NT2/D1 (cell line): ENCODE measurements at regions not wholly inside any gene's neighbourhood (a gene's known extent, or its start where the extent isn't known, plus 50 kb on each side); places are given as distances from the start of the nearest gene placed in this dataset.

ENCODE experiments used
- DNase-seq: peaks from one replicate; pipeline ENCODE4 v3.0.0-alpha.2; 2011; ENCODE audit warnings: low read depth, low spot score
- H3K27me3 ChIP-seq: 2 replicates; pipeline ENCODE4 v1.6.0; 2011; ENCODE audit warnings: mild to moderate bottlenecking; ENCODE audit not compliant: insufficient read length, insufficient read depth
- H3K36me3 ChIP-seq: 2 replicates; pipeline ENCODE4 v1.6.1; 2011; ENCODE audit warnings: mild to moderate bottlenecking, low read length, mixed read lengths; ENCODE audit not compliant: insufficient read depth, insufficient read length
- H3K4me1 ChIP-seq: 2 replicates; pipeline ENCODE4 v1.5.1; 2011; ENCODE audit not compliant: insufficient read depth, insufficient read length
- H3K4me3 ChIP-seq: 2 replicates; pipeline ENCODE4 v1.5.1; 2011; ENCODE audit warnings: low read depth; ENCODE audit not compliant: insufficient read length
- H3K9ac ChIP-seq: 2 replicates; pipeline ENCODE4 v1.6.0; 2011; ENCODE audit warnings: low read depth; ENCODE audit not compliant: insufficient read length
- H3K9me3 ChIP-seq: 2 replicates; pipeline ENCODE4 v1.5.1; 2011; ENCODE audit warnings: mild to moderate bottlenecking, low read length; ENCODE audit not compliant: insufficient read depth
- SUZ12 ChIP-seq: IDR thresholded peaks from 2 replicates; pipeline ENCODE4 v1.6.1; 2011; ENCODE audit not compliant: insufficient read length, insufficient read depth; ENCODE audit errors: extremely low read depth
- YY1 ChIP-seq: IDR thresholded peaks from 2 replicates; pipeline ENCODE4 v1.6.1; 2011; ENCODE audit not compliant: insufficient read length, insufficient read depth
- ZNF274 ChIP-seq: IDR thresholded peaks from 2 replicates; pipeline ENCODE4 v1.6.1; 2011; ENCODE audit warnings: mild to moderate bottlenecking, low read depth, low read length

DNA sequence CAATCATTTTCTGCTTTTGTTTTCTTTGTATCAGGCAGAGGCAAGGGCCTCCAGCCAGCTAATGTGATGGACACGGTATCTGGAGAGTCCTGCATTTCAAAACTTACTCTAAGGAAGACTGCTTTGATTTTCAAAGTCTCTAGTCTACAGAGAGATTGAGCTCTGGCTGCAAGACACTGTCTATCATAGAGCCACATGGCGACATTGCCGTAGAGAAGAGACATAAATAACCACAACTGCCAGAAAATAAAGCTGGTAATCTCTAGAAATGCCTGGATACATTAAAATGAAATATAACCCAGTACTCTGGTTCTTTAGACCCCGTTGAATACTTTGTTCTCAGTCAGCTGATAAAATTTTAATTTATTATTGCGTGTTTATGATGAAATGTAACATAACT is 90.8 kb downstream of the OTUD1 start:
- H3K4me1 ChIP-seq = no peaks in the 10 kb centered on the region
- no peak overlapping the region for H3K4me3 ChIP-seq
- H3K27me3 ChIP-seq = no peaks in the 10 kb centered on the region
- H3K9me3 ChIP-seq = no peaks in the 10 kb centered on the region
- H3K9ac ChIP-seq = no peak overlapping the region
- TF ChIP-seq SUZ12 = no peak
- TF ChIP-seq ZNF274 = no peak
- no peak for TF ChIP-seq YY1
- no peak for DNase-seq
- H3K36me3 ChIP-seq = no peaks in the 10 kb centered on the region

DNA sequence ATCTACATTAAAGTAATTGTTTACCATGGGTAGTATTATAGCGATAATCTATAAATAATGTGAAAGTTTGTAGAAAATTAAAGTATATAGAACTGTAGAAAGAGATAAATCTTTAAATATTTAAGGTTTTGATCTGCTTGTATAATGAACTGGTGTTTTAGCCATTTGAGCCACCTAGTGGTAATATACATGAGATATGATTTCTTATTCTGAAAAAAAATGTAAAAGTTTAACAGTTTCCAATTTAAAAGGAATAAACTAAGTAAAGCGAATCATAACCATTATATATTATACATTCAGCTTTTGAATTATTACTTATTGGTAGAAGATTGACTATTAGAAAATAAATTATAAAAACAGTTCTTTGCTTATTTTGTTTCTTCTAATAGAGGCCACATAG is 91.2 kb downstream of the OTUD1 start:
- Histone ChIP-seq H3K4me1 (no peaks in the 10 kb centered on the region), H3K9ac (no peak overlapping the region), H3K4me3 (no peak overlapping the region), H3K36me3 (no peaks in the 10 kb centered on the region), H3K9me3 (no peaks in the 10 kb centered on the region), H3K27me3 (no peaks in the 10 kb centered on the region)
- DNase-seq = no peak
- no peak for TF ChIP-seq ZNF274

GRCh38 chr10:23533212-23533611 is 94.3 kb downstream of the OTUD1 start:
- Histone ChIP-seq H3K9me3 (no peaks in the 10 kb centered on the region), H3K9ac (no peak overlapping the region), H3K27me3 (no peaks in the 10 kb centered on the region), H3K36me3 (no peaks in the 10 kb centered on the region), H3K4me1 (no peaks in the 10 kb centered on the region), H3K4me3 (no peak overlapping the region)
- TF ChIP-seq YY1 = no peak
- TF ChIP-seq SUZ12 = no peak
- TF ChIP-seq ZNF274 = no peak
- no peak for DNase-seq

- Histone ChIP-seq H3K36me3 (no peaks in the 10 kb centered on the region), H3K4me3 (no peak overlapping the region), H3K4me1 (no peaks in the 10 kb centered on the region), H3K9ac (no peak overlapping the region), H3K27me3 (no peaks in the 10 kb centered on the region), H3K9me3 (no peaks in the 10 kb centered on the region)
- DNase-seq = no peak
- TF ChIP-seq YY1 (no peak), SUZ12 (no peak), ZNF274 (no peak)
These were observed 95.5 kb downstream of the OTUD1 start for GRCh38 chr10:23534326-23534725.

DNA sequence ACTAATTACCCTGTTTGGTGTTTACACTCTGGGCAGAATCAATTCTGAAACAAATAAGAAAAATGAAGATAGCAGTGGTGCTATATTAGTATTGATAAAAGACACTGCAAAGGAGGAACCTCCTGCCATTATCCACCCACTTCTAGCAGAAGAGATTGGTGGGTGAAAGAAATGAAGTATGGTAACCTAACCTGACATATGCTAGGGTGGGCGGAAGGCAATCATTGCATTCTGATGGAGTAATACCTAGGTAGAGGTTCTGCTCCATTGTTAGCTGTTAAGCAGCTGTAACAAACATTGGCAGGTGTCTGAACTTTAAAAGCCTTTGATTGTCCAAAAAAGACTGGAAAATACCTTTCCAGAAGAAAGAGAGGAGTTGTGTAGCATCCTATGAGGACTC is 95.9 kb downstream of the OTUD1 start:
- Histone ChIP-seq H3K9ac (no peak overlapping the region), H3K4me1 (no peaks in the 10 kb centered on the region), H3K36me3 (no peaks in the 10 kb centered on the region), H3K4me3 (no peak overlapping the region), H3K9me3 (no peaks in the 10 kb centered on the region), H3K27me3 (no peaks in the 10 kb centered on the region)
- TF ChIP-seq YY1 (no peak), ZNF274 (no peak), SUZ12 (no peak)
- DNase-seq = no peak

DNA sequence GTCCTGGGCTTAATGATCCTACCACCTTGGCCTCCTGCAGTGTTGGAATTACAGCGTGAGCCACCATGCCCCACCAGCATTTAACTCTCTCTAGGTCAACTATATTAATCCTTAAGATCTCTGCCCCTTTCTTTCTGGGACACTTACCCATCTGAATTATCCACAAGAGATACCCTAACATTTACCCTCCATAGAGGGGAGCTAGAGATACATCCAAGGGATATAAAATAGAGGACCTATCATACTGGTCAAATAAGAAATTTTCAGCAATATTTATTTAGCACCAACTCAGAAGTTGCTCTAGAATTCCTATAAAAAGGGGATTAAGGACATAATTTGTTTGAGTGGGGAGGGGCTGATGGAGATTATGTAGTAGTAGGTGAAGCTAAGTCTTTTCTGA is 96.5 kb downstream of the OTUD1 start:
- H3K36me3 ChIP-seq = no peaks in the 10 kb centered on the region
- no peaks in the 10 kb centered on the region for H3K4me1 ChIP-seq
- no peak for TF ChIP-seq ZNF274
- TF ChIP-seq SUZ12 = no peak
- TF ChIP-seq YY1 = no peak
- H3K4me3 ChIP-seq = no peak overlapping the region
- DNase-seq = no peak
- H3K9me3 ChIP-seq = no peaks in the 10 kb centered on the region
- H3K9ac ChIP-seq = no peak overlapping the region
- no peaks in the 10 kb centered on the region for H3K27me3 ChIP-seq

DNA sequence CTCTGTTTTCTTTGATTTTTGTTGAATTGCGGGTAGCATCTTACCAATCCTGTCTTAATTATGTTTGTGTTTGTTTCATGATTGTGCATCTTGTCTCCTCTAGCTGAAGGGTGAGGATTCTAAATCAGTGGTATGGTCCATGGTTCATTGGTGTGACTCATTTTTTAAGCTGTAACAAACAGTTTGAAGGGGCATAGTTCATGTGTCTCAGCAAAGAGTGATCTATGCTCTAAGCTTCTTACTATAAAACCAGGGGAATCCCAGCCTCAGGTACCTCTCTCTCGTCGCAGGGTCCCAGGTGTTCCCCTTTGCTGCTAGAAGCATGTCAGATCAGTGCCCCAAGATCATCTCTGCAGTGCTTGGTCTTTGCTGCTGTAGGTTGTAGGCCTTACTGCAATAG is 100.1 kb downstream of the OTUD1 start:
- no peak overlapping the region for H3K9ac ChIP-seq
- no peaks in the 10 kb centered on the region for H3K4me1 ChIP-seq
- H3K27me3 ChIP-seq = no peaks in the 10 kb centered on the region
- H3K36me3 ChIP-seq = no peaks in the 10 kb centered on the region
- no peak for DNase-seq
- H3K4me3 ChIP-seq = no peak overlapping the region
- TF ChIP-seq SUZ12 (no peak), ZNF274 (no peak), YY1 (no peak)
- H3K9me3 ChIP-seq = no peaks in the 10 kb centered on the region
